ENCODE measurements at regions not wholly inside any gene's neighbourhood (a gene's known extent, or its start where the extent isn't known, plus 50 kb on each side); places are given as distances from the start of the nearest gene placed in this dataset.
"Not testable (repeated sequence)": the region's sequence is repeated elsewhere in the genome, so short reads cannot be mapped to it uniquely, and the experiment has no call there.

GRCh38 chr4:9599266-9599665 lies 155.1 kb downstream of the DEFB131A start:
- intact Hi-C loops (cut with DNase I), result no loop called here
- DNase-seq (ENCODE audit: missing footprints) (no peak), ATAC-seq (no peak)

GRCh38 chr4:9600246-9600645 lies 156.0 kb downstream of the DEFB131A start:
- intact Hi-C loops (cut with DNase I), result no loop called here
- ATAC-seq, result no peak
- no peak for DNase-seq (ENCODE audit: missing footprints)

- ATAC-seq (no peak), DNase-seq (ENCODE audit: missing footprints) (no peak)
- intact Hi-C loops (cut with DNase I), result no loop called here
These were observed 158.2 kb downstream of the DEFB131A start for GRCh38 chr4:9602389-9602914.

- intact Hi-C loops (cut with DNase I); DNase-seq (ENCODE audit: missing footprints); ATAC-seq: not testable (repeated sequence)
These were observed 160.0 kb downstream of the DEFB131A start for GRCh38 chr4:9604031-9604892.

GRCh38 chr4:9604893-9605190 lies 160.6 kb downstream of the DEFB131A start:
- DNase-seq (ENCODE audit: missing footprints); ATAC-seq; intact Hi-C loops (cut with DNase I): not testable (repeated sequence)

GRCh38 chr4:9608300-9608699 lies 164.1 kb downstream of the DEFB131A start:
- intact Hi-C loops (cut with DNase I), result no loop called here
- ATAC-seq (no peak), DNase-seq (ENCODE audit: missing footprints) (no peak)

- DNase-seq (ENCODE audit: missing footprints); intact Hi-C loops (cut with DNase I); ATAC-seq: not testable (repeated sequence)
These were observed 166.1 kb downstream of the DEFB131A start for GRCh38 chr4:9610321-9610720.

GRCh38 chr4:9611101-9611500 lies 166.9 kb downstream of the DEFB131A start:
- intact Hi-C loops (cut with DNase I), result no loop called here
- DNase-seq (ENCODE audit: missing footprints), result no peak
- ATAC-seq, result no peak

GRCh38 chr4:9636411-9636810 lies 145.0 kb upstream of the DRD5 start:
- ATAC-seq; intact Hi-C loops (cut with DNase I); DNase-seq (ENCODE audit: missing footprints): not testable (repeated sequence)

GRCh38 chr4:9659678-9660077 lies 121.8 kb upstream of the DRD5 start:
- intact Hi-C loops (cut with DNase I); DNase-seq (ENCODE audit: missing footprints); ATAC-seq: not testable (repeated sequence)

- intact Hi-C loops (cut with DNase I); ATAC-seq; DNase-seq (ENCODE audit: missing footprints): not testable (repeated sequence)
These were observed 120.5 kb upstream of the DRD5 start for GRCh38 chr4:9660955-9661354.

- ATAC-seq; intact Hi-C loops (cut with DNase I): not testable (repeated sequence)
- peak; percentile 77 for DNase-seq (ENCODE audit: missing footprints)
These were observed 110.7 kb upstream of the DRD5 start for GRCh38 chr4:9670725-9671124.

GRCh38 chr4:9677357-9677756 lies 104.1 kb upstream of the DRD5 start:
- intact Hi-C loops (cut with DNase I); ATAC-seq; DNase-seq (ENCODE audit: missing footprints): not testable (repeated sequence)

- intact Hi-C loops (cut with DNase I), result no loop called here
- no peak for ATAC-seq
- DNase-seq (ENCODE audit: missing footprints), result no peak
These were observed 101.5 kb upstream of the DRD5 start for GRCh38 chr4:9679704-9680478.

- DNase-seq (ENCODE audit: missing footprints); intact Hi-C loops (cut with DNase I); ATAC-seq: not testable (repeated sequence)
These were observed 98.3 kb upstream of the DRD5 start for GRCh38 chr4:9683174-9683573.

GRCh38 chr4:9685016-9685415 lies 96.4 kb upstream of the DRD5 start:
- ATAC-seq; intact Hi-C loops (cut with DNase I); DNase-seq (ENCODE audit: missing footprints): not testable (repeated sequence)

GRCh38 chr4:9685692-9686091 lies 95.7 kb upstream of the DRD5 start:
- intact Hi-C loops (cut with DNase I), result no loop called here
- DNase-seq (ENCODE audit: missing footprints), result no peak
- no peak for ATAC-seq

GRCh38 chr4:9690636-9691237 lies 90.7 kb upstream of the DRD5 start:
- DNase-seq (ENCODE audit: missing footprints); intact Hi-C loops (cut with DNase I); ATAC-seq: not testable (repeated sequence)
